GM12891 (cell line): ENCODE measurements at regions not wholly inside any gene's neighbourhood (a gene's known extent, or its start where the extent isn't known, plus 50 kb on each side); places are given as distances from the start of the nearest gene placed in this dataset.

Experiments
- POLR2A ChIP-seq: IDR thresholded peaks from 2 replicates; pipeline ENCODE4 v1.6.1; 2011; ENCODE audit warnings: low read depth, low read length, control low read depth
- POLR2AphosphoS5 ChIP-seq: IDR thresholded peaks from 2 replicates; pipeline ENCODE4 v1.6.1; 2011; ENCODE audit warnings: low read depth, low read length, control low read depth
- TAF1 ChIP-seq: IDR thresholded peaks from 2 replicates; pipeline ENCODE4 v1.6.1; 2011; ENCODE audit warnings: low read depth, low read length, control low read depth

- TF ChIP-seq POLR2A: no peak
- TF ChIP-seq TAF1: no peak
- no peak for TF ChIP-seq POLR2AphosphoS5
These were observed 1623.2 kb downstream of the RPA4 start for GRCh38 chrX:98506907-98507306.
